Mesenchymal stem cell (in vitro differentiated cells and primary cell): ENCODE measurements at regions not wholly inside any gene's neighbourhood (a gene's known extent, or its start where the extent isn't known, plus 50 kb on each side); places are given as distances from the start of the nearest gene placed in this dataset.
A peak's percentile ranks its signal among the peaks of the same experiment; 100 is the strongest.

Experiments used
- DNase-seq: peaks from one replicate; pipeline ENCODE4 v3.0.0-alpha.2; 2013
- H2AFZ ChIP-seq: one replicate; pipeline ENCODE4 v1.6.1; 2013; ENCODE audit warnings: low read depth, mild to moderate bottlenecking, control low read depth, inconsistent platforms, low read length, moderate library complexity
- H2AK5ac ChIP-seq: 2 replicates; pipeline ENCODE4 v1.6.1; 2013; ENCODE audit warnings: low read length, moderate library complexity, mild to moderate bottlenecking, inconsistent platforms; ENCODE audit not compliant: severe bottlenecking
- H2BK120ac ChIP-seq: one replicate; pipeline ENCODE4 v1.6.1; 2013; ENCODE audit warnings: low read depth, mild to moderate bottlenecking, inconsistent platforms, low read length, moderate library complexity
- H2BK12ac ChIP-seq, 2 experiments: one replicate each; pipeline ENCODE4 v1.6.1; 2013; ENCODE audit warnings: inconsistent platforms in 2 of 2, low read length in 2 of 2, mild to moderate bottlenecking in 2 of 2, moderate library complexity in 2 of 2, control low read depth in 1 of 2
- H2BK15ac ChIP-seq: one replicate; pipeline ENCODE4 v1.6.1; 2013; ENCODE audit warnings: mild to moderate bottlenecking, low read depth, inconsistent platforms; ENCODE audit not compliant: poor library complexity, severe bottlenecking
- H2BK5ac ChIP-seq: 2 replicates; pipeline ENCODE4 v1.6.1; 2013; ENCODE audit warnings: low read depth, mild to moderate bottlenecking, low read length, control low read depth, inconsistent platforms; ENCODE audit not compliant: poor library complexity, severe bottlenecking
- H3K14ac ChIP-seq, 2 experiments: one replicate each; pipeline ENCODE4 v1.6.1; 2013; ENCODE audit warnings: inconsistent platforms in 2 of 2, low read length in 2 of 2, control low read depth in 1 of 2, mild to moderate bottlenecking in 1 of 2, moderate library complexity in 1 of 2
- H3K18ac ChIP-seq, 2 experiments: one replicate each; pipeline ENCODE4 v1.6.1; 2013; ENCODE audit warnings: inconsistent platforms in 2 of 2, low read length in 2 of 2, control low read depth in 1 of 2, low read depth in 1 of 2, mild to moderate bottlenecking in 1 of 2
- H3K23ac ChIP-seq, 2 experiments: one replicate each; pipeline ENCODE4 v1.6.1; 2013; ENCODE audit warnings: inconsistent platforms in 2 of 2, low read length in 2 of 2, mild to moderate bottlenecking in 2 of 2, moderate library complexity in 2 of 2, control low read depth in 1 of 2
- H3K27ac ChIP-seq: 2 replicates; pipeline ENCODE4 v1.5.1; 2013; ENCODE audit warnings: mild to moderate bottlenecking, moderate library complexity, low read length, control low read depth, inconsistent platforms; ENCODE audit not compliant: poor library complexity, severe bottlenecking
- H3K27me3 ChIP-seq, 2 experiments: 2 replicates each; pipeline versions ENCODE4 v1.6.1 to v1.7.0; 2013; ENCODE audit warnings: low read length in 2 of 2, mild to moderate bottlenecking in 2 of 2, moderate library complexity in 2 of 2, control low read depth in 1 of 2, inconsistent platforms in 1 of 2; ENCODE audit not compliant: control insufficient read depth in 1 of 2, insufficient read depth in 1 of 2
- H3K36me3 ChIP-seq, 2 experiments: 2 replicates each; pipeline versions ENCODE4 v1.6.1 to v1.7.0; 2013; ENCODE audit warnings: low read length in 2 of 2, control low read depth in 1 of 2, inconsistent platforms in 1 of 2, low read depth in 1 of 2, mild to moderate bottlenecking in 1 of 2; ENCODE audit not compliant: insufficient read depth in 2 of 2, control insufficient read depth in 1 of 2
- H3K4ac ChIP-seq, 2 experiments: one replicate each; pipeline ENCODE4 v1.6.1; 2013; ENCODE audit warnings: inconsistent platforms in 2 of 2, low read length in 2 of 2, mild to moderate bottlenecking in 2 of 2, moderate library complexity in 2 of 2, control low read depth in 1 of 2, low read depth in 1 of 2
- H3K4me1 ChIP-seq: 2 replicates; pipeline ENCODE4 v1.6.1; 2013; ENCODE audit warnings: low read depth, low read length, control low read depth; ENCODE audit not compliant: control insufficient read depth, insufficient read depth
- H3K4me2 ChIP-seq: 2 replicates; pipeline ENCODE4 v1.6.1; 2013; ENCODE audit warnings: low read length, mild to moderate bottlenecking, inconsistent platforms; ENCODE audit not compliant: poor library complexity, severe bottlenecking
- H3K4me3 ChIP-seq, 2 experiments: 2 replicates each; pipeline versions ENCODE4 v1.5.1 to v1.7.0; 2013; ENCODE audit warnings: low read length in 2 of 2, mild to moderate bottlenecking in 2 of 2, control low read depth in 1 of 2, low read depth in 1 of 2; ENCODE audit not compliant: insufficient read depth in 1 of 2
- H3K79me1 ChIP-seq: replicated peaks from 2 replicates; pipeline ENCODE4 v1.6.1; 2013; ENCODE audit warnings: mild to moderate bottlenecking, control low read depth, low read length, inconsistent platforms; ENCODE audit not compliant: poor library complexity, severe bottlenecking
- H3K9ac ChIP-seq: 2 replicates; pipeline ENCODE4 v1.7.0; 2013; ENCODE audit warnings: mild to moderate bottlenecking, low read length, moderate library complexity
- H3K9me3 ChIP-seq: 2 replicates; pipeline ENCODE4 v1.7.0; 2013; ENCODE audit warnings: mild to moderate bottlenecking, low read length; ENCODE audit not compliant: control insufficient read depth
- H4K8ac ChIP-seq: one replicate; pipeline ENCODE4 v1.6.1; 2013; ENCODE audit warnings: inconsistent platforms, mild to moderate bottlenecking, low read length, moderate library complexity
- H4K91ac ChIP-seq: one replicate; pipeline ENCODE4 v1.6.1; 2013; ENCODE audit warnings: mild to moderate bottlenecking, low read length, inconsistent platforms
- WGBS: methylation state at CpG from one replicate; pipeline ENCODE4 v1.1.7; 2013; ENCODE audit warnings: mixed read lengths; 5-methylcytosine and 5-hydroxymethylcytosine counted together

GRCh38 chr4:13988353-13989305 is 361.1 kb upstream of the BOD1L1 start:
- H3K18ac ChIP-seq, result peak overlapping the region in 1 of 2 experiments; percentile 67
- H4K91ac ChIP-seq, result no peak overlapping the region
- 66% methylated on average over 6 of the region's 11 CpGs for WGBS
- H3K9me3 ChIP-seq, result no peaks in the 10 kb centered on the region
- H2BK12ac ChIP-seq, result peak overlapping the region; percentile 72 to 73
- peak overlapping the region; percentile 83 for H2AK5ac ChIP-seq
- peak; percentile 86 for DNase-seq
- peak overlapping the region; percentile 79 for H3K9ac ChIP-seq
- H2BK5ac ChIP-seq, result peak overlapping the region; percentile 97
- no peak overlapping the region for H3K4me2 ChIP-seq
- no peaks in the 10 kb centered on the region for H3K36me3 ChIP-seq
- H2BK15ac ChIP-seq, result no peak overlapping the region
- peak overlapping the region in 1 of 2 experiments; percentile 50 for H3K4ac ChIP-seq
- no peaks in the 10 kb centered on the region for H3K79me1 ChIP-seq
- H4K8ac ChIP-seq, result no peak overlapping the region
- H2AFZ ChIP-seq, result no peak overlapping the region
- H3K27ac ChIP-seq, result peak overlapping the region; percentile 99
- H3K4me1 ChIP-seq, result peaks cover 10% of the 10 kb centered on the region
- H3K14ac ChIP-seq, result no peak overlapping the region
- H3K27me3 ChIP-seq, result no peaks in the 10 kb centered on the region
- H2BK120ac ChIP-seq, result no peak overlapping the region
- H3K23ac ChIP-seq, result no peak overlapping the region
- peak overlapping the region in 1 of 2 experiments; percentile 54 for H3K4me3 ChIP-seq

- Histone ChIP-seq H3K4me1 (peaks cover 10% of the 10 kb centered on the region), H2BK12ac (peak overlapping the region in 1 of 2 experiments; percentile 73), H3K23ac (no peak overlapping the region), H3K27me3 (no peaks in the 10 kb centered on the region), H2AFZ (no peak overlapping the region), H2BK120ac (no peak overlapping the region), H3K36me3 (no peaks in the 10 kb centered on the region), H2BK5ac (peak overlapping the region; percentile 97), H3K14ac (no peak overlapping the region), H3K4ac (peak overlapping the region in 1 of 2 experiments; percentile 3), H4K8ac (peak overlapping the region; percentile 55), H3K9ac (peak overlapping the region; percentile 79), H2AK5ac (peak overlapping the region; percentile 83), H3K18ac (peak overlapping the region in 1 of 2 experiments; percentile 55), H4K91ac (no peak overlapping the region), H3K79me1 (no peaks in the 10 kb centered on the region), H3K9me3 (no peaks in the 10 kb centered on the region), H2BK15ac (no peak overlapping the region), H3K4me2 (no peak overlapping the region), H3K4me3 (peak overlapping the region in 1 of 2 experiments; percentile 54), H3K27ac (peak overlapping the region; percentile 99)
- 81% methylated on average over 5 of the region's 6 CpGs for WGBS
- no peak for DNase-seq
Measured at GRCh38 chr4:13989501-13989900, 362.0 kb upstream of the BOD1L1 start.

- Histone ChIP-seq H2BK120ac (no peak overlapping the region), H3K4me3 (no peak overlapping the region), H3K4me1 (peaks cover 10% of the 10 kb centered on the region), H3K4me2 (peak overlapping the region; percentile 21), H2BK12ac (no peak overlapping the region), H4K91ac (no peak overlapping the region), H3K18ac (no peak overlapping the region), H3K27me3 (no peaks in the 10 kb centered on the region), H3K9ac (peak overlapping the region; percentile 79), H4K8ac (no peak overlapping the region), H2BK5ac (peak overlapping the region; percentile 71), H3K14ac (no peak overlapping the region), H2AFZ (no peak overlapping the region), H3K79me1 (no peaks in the 10 kb centered on the region), H3K9me3 (no peaks in the 10 kb centered on the region), H3K36me3 (no peaks in the 10 kb centered on the region), H2AK5ac (peak overlapping the region; percentile 86), H3K27ac (peak overlapping the region; percentile 99), H3K4ac (no peak overlapping the region), H2BK15ac (no peak overlapping the region), H3K23ac (no peak overlapping the region)
- peak; percentile 45 for DNase-seq
- 5% methylated on average over 3 of the region's 4 CpGs for WGBS
Measured at GRCh38 chr4:13990596-13991589, 363.4 kb upstream of the BOD1L1 start.
